Motor neuron (in vitro differentiated cells): ENCODE measurements at regions not wholly inside any gene's neighbourhood (a gene's known extent, or its start where the extent isn't known, plus 50 kb on each side); places are given as distances from the start of the nearest gene placed in this dataset.

ENCODE experiments used
- ATAC-seq, 8 experiments: fragments of 200-7000 bp; cut with Tn5 transposase; replicated peaks in 6 of 8; 2 replicates each; pipeline ENCODE4 v1.8.0; 2021; ENCODE audit warnings: mild to moderate bottlenecking in 8 of 8, moderate library complexity in 8 of 8
- H3K27ac ChIP-seq, 2 donors: fragments of 250-450 bp; sonication (Bioruptor Pico); 2 replicates each; pipeline ENCODE4 v1.9.0; 2021; ENCODE audit warnings: antibody characterized with exemption in 2 of 2, mild to moderate bottlenecking in 2 of 2, moderate library complexity in 1 of 2
- H3K4me1 ChIP-seq, 2 donors: fragments of 250-450 bp; sonication (Bioruptor Pico); replicated peaks in 1 of 2; 2 replicates each; pipeline ENCODE4 v1.6.1; 2021; ENCODE audit warnings: antibody characterized with exemption in 2 of 2, mild to moderate bottlenecking in 2 of 2, moderate library complexity in 1 of 2
- H3K4me3 ChIP-seq, 5 donors: fragments of 250-450 bp; sonication (Bioruptor Pico); 2 replicates each; pipeline ENCODE4 v1.9.0; 2021; ENCODE audit warnings: antibody characterized with exemption in 5 of 5, mild to moderate bottlenecking in 5 of 5, moderate library complexity in 4 of 5
- WGBS, 10 experiments: fragments of 450-650 bp; shearing (Covaris generic); methylation state at CpG; one replicate each; pipeline ENCODE4 v1.0.0; 2022; 5-methylcytosine and 5-hydroxymethylcytosine counted together
- in situ Hi-C, 9 experiments: fragments of 400-800 bp; cut with MboI; loops; one replicate each; pipeline ENCODE4 v1.15.0; 2021; ENCODE audit warnings: low sequenced_read_pairs in 9 of 9, low pct_unique_long_range_greater_than_20kb in 2 of 9; ENCODE audit not compliant: unreplicated experiment in 9 of 9

DNA sequence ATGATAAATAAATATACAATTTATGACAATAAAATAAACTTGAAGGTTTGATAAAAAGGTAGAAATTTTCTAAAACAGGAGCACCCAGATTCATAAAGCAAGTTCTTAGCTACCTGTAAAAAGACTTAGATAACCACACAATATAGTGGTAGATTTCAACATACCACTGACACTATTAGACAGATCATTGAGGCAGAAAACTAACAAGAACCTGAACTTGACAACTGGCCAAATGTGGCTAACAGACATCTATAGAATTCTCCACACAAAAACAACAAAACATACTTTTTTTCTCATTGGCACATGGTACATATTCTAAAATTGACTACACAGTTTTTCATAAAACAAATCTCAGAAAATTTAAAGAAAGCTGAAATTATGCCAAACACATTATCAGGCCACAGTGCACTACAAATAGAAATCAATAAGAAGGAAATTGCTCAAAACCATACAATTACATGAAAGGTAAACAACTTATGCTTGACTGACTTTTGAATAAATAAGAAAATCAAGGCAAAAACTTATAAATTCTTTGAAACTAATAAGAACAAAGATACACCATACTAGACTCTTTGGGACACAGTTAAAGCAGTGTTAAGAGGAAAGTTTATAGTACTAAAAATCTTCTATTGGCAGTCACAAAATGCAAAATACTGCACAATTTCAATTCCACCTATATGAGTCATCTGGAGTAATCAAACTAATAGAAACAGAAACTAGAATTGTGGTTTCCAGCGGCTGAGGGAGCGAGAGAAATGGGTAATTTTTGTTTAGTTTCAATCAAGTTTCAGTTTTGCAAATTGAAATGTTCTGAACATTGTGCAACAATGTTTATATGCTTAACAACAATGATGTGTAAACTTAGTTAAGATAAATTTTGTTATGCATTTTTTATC lies 925.6 kb downstream of the SH3BGRL start:
- ATAC-seq = no peak
- in situ Hi-C loops = no loop called here
- H3K4me3 ChIP-seq = no peak overlapping the region
- no peak overlapping the region for H3K27ac ChIP-seq
- H3K4me1 ChIP-seq = no peaks in the 10 kb centered on the region
- WGBS, 10 experiments = 0 to 100% (median 44%) methylated on average over 2 of the region's 2 CpGs; no CpG with 5 or more reads in 4 of the 10 experiments

- no peak overlapping the region for H3K27ac ChIP-seq
- in situ Hi-C loops = no loop called here
- no peak overlapping the region for H3K4me3 ChIP-seq
- ATAC-seq = no peak
- no peaks in the 10 kb centered on the region for H3K4me1 ChIP-seq
Observed at GRCh38 chrX:82134378-82134777, 932.5 kb downstream of the SH3BGRL start.

DNA sequence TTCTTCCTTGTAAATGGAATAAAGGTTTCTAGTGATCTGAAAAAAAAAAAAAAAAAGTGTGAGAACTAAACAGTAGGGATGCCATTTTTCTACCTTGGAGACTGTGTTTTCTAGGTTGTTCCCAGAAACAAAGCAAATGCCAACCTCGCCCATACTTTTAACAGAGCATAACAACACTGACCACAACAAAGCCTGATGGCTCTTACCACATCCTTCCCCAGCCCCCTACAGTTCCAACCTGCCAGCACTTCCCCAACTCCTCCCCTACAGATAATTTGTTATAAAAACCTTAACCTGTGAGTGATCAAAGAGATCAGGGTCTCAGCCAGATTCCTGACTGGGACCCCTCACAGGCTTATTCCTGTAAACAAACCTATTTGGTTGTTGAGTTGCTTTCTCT lies 940.0 kb downstream of the SH3BGRL start:
- H3K4me1 ChIP-seq = no peaks in the 10 kb centered on the region
- 0% methylated on average over 1 of the region's 1 CpG; no CpG with 5 or more reads in 8 of the 10 experiments for WGBS, 10 experiments
- no peak for ATAC-seq
- in situ Hi-C loops = no loop called here
- H3K4me3 ChIP-seq = no peak overlapping the region
- no peak overlapping the region for H3K27ac ChIP-seq

DNA sequence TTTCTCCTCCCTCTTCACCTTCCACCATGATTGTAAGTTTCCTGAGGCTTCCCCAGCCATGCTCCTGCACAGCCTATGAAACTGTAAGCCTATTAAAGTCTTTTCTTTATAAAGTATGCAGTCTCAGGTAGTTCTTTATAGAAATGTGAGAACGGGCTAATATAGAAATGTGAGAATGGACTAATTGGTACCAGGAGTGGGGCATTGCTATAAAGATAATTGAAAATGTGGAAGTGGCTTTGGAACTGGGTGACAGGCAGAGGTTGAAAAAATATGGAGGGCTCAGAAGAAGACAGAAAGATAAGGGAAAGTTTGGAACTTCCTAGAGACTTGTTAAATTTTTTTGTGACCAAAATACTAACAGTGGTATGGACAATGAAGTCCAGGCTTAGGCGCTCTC lies 959.3 kb downstream of the SH3BGRL start:
- in situ Hi-C loops = no loop called here
- 19 to 100% (median 80%) methylated on average over 1 to 2 of the region's 2 CpGs; no CpG with 5 or more reads in 5 of the 10 experiments for WGBS, 10 experiments
- Histone ChIP-seq H3K4me1 (no peaks in the 10 kb centered on the region), H3K4me3 (no peak overlapping the region), H3K27ac (no peak overlapping the region)
- no peak for ATAC-seq

GRCh38 chrX:82163701-82164100 lies 961.8 kb downstream of the SH3BGRL start:
- in situ Hi-C loops = no loop called here
- Histone ChIP-seq H3K4me3 (no peak overlapping the region), H3K27ac (no peak overlapping the region), H3K4me1 (no peaks in the 10 kb centered on the region)
- ATAC-seq = no peak

DNA sequence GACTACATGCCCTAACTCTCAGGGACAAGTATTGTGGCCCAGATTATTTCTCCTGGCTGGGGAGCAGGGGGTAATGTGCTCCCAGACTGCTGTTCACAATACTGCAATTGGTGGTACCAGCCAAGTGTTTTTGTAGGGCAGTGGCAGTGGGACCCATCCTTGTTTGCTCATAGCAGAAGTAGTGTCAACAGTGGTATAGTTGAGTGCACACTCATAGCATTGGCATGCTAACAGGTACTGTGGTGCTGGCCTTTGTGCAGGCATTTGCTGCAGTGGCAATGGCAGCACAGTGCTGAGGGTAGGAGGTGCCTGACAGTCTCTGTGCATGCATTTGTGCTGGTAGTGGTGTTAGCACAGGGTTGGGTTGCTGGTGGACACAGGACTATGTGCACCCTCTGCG lies 995.0 kb downstream of the SH3BGRL start:
- WGBS, 10 experiments = 80% methylated on average over 1 of the region's 1 CpG; no CpG with 5 or more reads in 8 of the 10 experiments
- Histone ChIP-seq H3K27ac (no peak overlapping the region), H3K4me1 (no peaks in the 10 kb centered on the region), H3K4me3 (no peak overlapping the region)
- in situ Hi-C loops = no loop called here
- ATAC-seq = no peak

DNA sequence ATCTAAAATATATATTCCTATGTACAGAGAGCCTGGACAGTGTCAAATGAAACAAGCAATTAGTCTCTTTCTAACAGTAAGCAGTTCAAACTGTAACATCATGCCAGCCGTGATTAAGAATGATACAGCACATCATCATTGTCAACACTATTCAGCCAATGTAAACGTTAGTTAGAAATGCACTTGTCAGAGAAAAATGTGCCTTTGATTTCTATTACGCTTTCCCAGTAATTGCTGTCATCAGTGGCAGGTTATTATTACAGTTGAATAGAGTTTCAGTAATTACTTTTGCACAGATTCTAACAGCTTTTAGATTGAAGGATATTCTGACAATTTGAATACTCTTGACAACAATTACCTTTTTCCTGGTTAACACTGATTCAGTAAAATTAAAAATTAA lies 1007.1 kb downstream of the SH3BGRL start:
- 16 to 100% (median 73%) methylated on average over 1 to 3 of the region's 3 CpGs; no CpG with 5 or more reads in 5 of the 10 experiments for WGBS, 10 experiments
- no peaks in the 10 kb centered on the region for H3K4me1 ChIP-seq
- ATAC-seq = no peak
- in situ Hi-C loops = no loop called here
- no peak overlapping the region for H3K27ac ChIP-seq
- no peak overlapping the region for H3K4me3 ChIP-seq

DNA sequence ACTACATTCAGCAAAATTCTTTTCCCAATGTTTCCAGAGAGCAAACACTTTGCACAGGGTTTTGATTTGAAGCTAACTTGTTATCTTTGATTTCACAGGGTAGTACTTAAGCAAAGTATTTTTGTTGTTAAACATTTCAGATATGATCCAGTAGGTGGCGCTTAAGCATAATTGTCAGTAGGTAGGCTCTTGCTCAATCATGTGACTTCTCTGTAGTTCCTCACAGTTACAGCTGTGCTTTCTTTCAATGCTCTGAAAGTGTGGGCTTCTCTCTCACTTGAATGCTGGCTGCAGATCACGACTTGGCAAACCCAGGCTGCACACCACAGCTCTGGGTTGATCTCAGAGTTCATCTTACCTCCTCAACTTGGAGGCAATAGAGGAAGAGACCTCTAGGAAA lies 1016.5 kb downstream of the SH3BGRL start:
- Histone ChIP-seq H3K4me3 (no peak overlapping the region), H3K27ac (no peak overlapping the region), H3K4me1 (no peaks in the 10 kb centered on the region)
- in situ Hi-C loops = no loop called here
- WGBS, 10 experiments = 0% methylated on average over 1 of the region's 2 CpGs; no CpG with 5 or more reads in 8 of the 10 experiments
- peak in 3 of 8 experiments; percentile 19 to 53 (median 41) for ATAC-seq

DNA sequence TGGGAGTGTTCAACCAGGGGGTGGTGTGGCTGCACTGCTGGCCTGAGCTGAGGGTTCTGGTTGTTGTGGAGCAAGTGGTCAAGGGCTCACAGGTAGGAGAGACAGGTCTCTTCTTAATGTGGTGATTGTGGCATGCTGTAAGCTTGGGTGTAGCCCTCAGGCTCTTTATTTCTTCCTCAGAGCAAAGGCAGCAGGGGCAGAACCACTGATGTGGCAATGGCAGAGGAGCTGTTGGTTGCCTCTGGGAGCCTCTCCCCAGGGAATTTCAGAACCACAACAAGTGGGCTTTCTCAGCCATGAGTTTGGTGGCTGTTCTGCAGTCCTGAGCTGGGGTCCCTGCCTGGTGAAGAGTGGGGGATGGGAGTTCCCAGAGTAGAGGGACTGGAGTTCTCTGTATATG lies 1017.2 kb downstream of the SH3BGRL start:
- in situ Hi-C loops = no loop called here
- no peaks in the 10 kb centered on the region for H3K4me1 ChIP-seq
- no peak overlapping the region for H3K4me3 ChIP-seq
- no peak overlapping the region for H3K27ac ChIP-seq
- ATAC-seq = no peak

- in situ Hi-C loops = no loop called here
- Histone ChIP-seq H3K4me1 (no peaks in the 10 kb centered on the region), H3K27ac (no peak overlapping the region), H3K4me3 (no peak overlapping the region)
- no peak for ATAC-seq
Observed at GRCh38 chrX:82224961-82225360, 1023.1 kb downstream of the SH3BGRL start.

GRCh38 chrX:82230013-82230412 lies 1028.1 kb downstream of the SH3BGRL start:
- in situ Hi-C loops = no loop called here
- Histone ChIP-seq H3K4me1 (no peaks in the 10 kb centered on the region), H3K4me3 (no peak overlapping the region), H3K27ac (no peak overlapping the region)
- 6 to 42% methylated on average over 1 to 2 of the region's 3 CpGs; no CpG with 5 or more reads in 8 of the 10 experiments for WGBS, 10 experiments
- no peak for ATAC-seq

GRCh38 chrX:82232679-82233078 lies 1030.8 kb downstream of the SH3BGRL start:
- H3K4me1 ChIP-seq = no peaks in the 10 kb centered on the region
- no peak for ATAC-seq
- no peak overlapping the region for H3K27ac ChIP-seq
- in situ Hi-C loops = no loop called here
- no peak overlapping the region for H3K4me3 ChIP-seq

DNA sequence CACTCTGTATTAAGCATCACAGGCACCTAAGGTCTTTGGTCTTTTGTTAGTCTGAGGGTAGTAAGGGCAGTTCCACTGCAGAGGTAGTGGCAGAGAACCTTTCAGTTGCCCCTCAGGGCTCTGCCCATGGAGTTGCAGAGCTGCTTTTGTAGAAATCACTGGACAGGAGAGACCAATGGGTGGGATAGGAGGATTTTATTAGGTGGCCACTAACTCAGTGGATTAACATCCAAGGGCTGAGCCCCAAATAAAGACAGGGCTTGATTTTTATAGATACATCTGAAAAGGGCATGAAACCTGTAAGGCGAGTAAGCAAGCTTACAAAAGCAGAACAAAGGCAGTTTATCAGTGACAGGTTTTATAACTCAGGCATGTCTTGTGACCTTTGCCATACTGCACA lies 1035.4 kb downstream of the SH3BGRL start:
- Histone ChIP-seq H3K27ac (no peak overlapping the region), H3K4me3 (no peak overlapping the region), H3K4me1 (no peaks in the 10 kb centered on the region)
- in situ Hi-C loops = no loop called here
- 0 to 100% (median 17%) methylated on average over 1 of the region's 1 CpG; no CpG with 5 or more reads in 4 of the 10 experiments for WGBS, 10 experiments
- ATAC-seq = no peak
